ENCODE measurements at regions not wholly inside any gene's neighbourhood (a gene's known extent, or its start where the extent isn't known, plus 50 kb on each side); places are given as distances from the start of the nearest gene placed in this dataset.
"Not testable (repeated sequence)": the region's sequence is repeated elsewhere in the genome, so short reads cannot be mapped to it uniquely, and the experiment has no call there.

- DNase-seq (ENCODE audit: extremely low read depth, low read depth, low spot score), result no peak
Observed at GRCh38 chr19:20397292-20397691, 168.3 kb downstream of the ZNF737 start.

- no peak for DNase-seq (ENCODE audit: extremely low read depth, low read depth, low spot score)
Observed at GRCh38 chr19:20388706-20389225, 176.8 kb downstream of the ZNF737 start.

GRCh38 chr19:20385061-20385460 is 180.5 kb downstream of the ZNF737 start:
- DNase-seq (ENCODE audit: extremely low read depth, low read depth, low spot score), result no peak

GRCh38 chr19:20371911-20372310 is 193.7 kb downstream of the ZNF737 start:
- no peak for DNase-seq (ENCODE audit: extremely low read depth, low read depth, low spot score)

- not testable (repeated sequence) for DNase-seq (ENCODE audit: extremely low read depth, low read depth, low spot score)
Observed at GRCh38 chr19:20371304-20371703, 194.3 kb downstream of the ZNF737 start.

- no peak for DNase-seq (ENCODE audit: extremely low read depth, low read depth, low spot score)
Observed at GRCh38 chr19:20367811-20368294, 197.7 kb downstream of the ZNF737 start.

GRCh38 chr19:20365146-20365545 is 198.1 kb downstream of the ZNF486 start:
- DNase-seq (ENCODE audit: extremely low read depth, low read depth, low spot score), result no peak

- DNase-seq (ENCODE audit: extremely low read depth, low read depth, low spot score), result no peak
Observed at GRCh38 chr19:20359933-20360720, 193.1 kb downstream of the ZNF486 start.

- DNase-seq (ENCODE audit: extremely low read depth, low read depth, low spot score), result not testable (repeated sequence)
Observed at GRCh38 chr19:20358841-20359465, 191.9 kb downstream of the ZNF486 start.

- no peak for DNase-seq (ENCODE audit: extremely low read depth, low read depth, low spot score)
Observed at GRCh38 chr19:20357921-20358320, 190.9 kb downstream of the ZNF486 start.

GRCh38 chr19:20351244-20351643 is 184.2 kb downstream of the ZNF486 start:
- no peak for DNase-seq (ENCODE audit: extremely low read depth, low read depth, low spot score)

GRCh38 chr19:20349206-20349605 is 182.2 kb downstream of the ZNF486 start:
- no peak for DNase-seq (ENCODE audit: extremely low read depth, low read depth, low spot score)

- DNase-seq (ENCODE audit: extremely low read depth, low read depth, low spot score), result no peak
Observed at GRCh38 chr19:20339444-20339843, 172.4 kb downstream of the ZNF486 start.

- DNase-seq (ENCODE audit: extremely low read depth, low read depth, low spot score), result no peak
Observed at GRCh38 chr19:20334760-20335159, 167.7 kb downstream of the ZNF486 start.

- DNase-seq (ENCODE audit: extremely low read depth, low read depth, low spot score), result no peak
Observed at GRCh38 chr19:20333508-20333907, 166.5 kb downstream of the ZNF486 start.

- no peak for DNase-seq (ENCODE audit: extremely low read depth, low read depth, low spot score)
Observed at GRCh38 chr19:20325151-20325550, 158.1 kb downstream of the ZNF486 start.

- no peak for DNase-seq (ENCODE audit: extremely low read depth, low read depth, low spot score)
Observed at GRCh38 chr19:20321139-20321763, 154.2 kb downstream of the ZNF486 start.

- DNase-seq (ENCODE audit: extremely low read depth, low read depth, low spot score), result no peak
Observed at GRCh38 chr19:20320191-20320590, 153.2 kb downstream of the ZNF486 start.

GRCh38 chr19:20318616-20319015 is 151.6 kb downstream of the ZNF486 start:
- no peak for DNase-seq (ENCODE audit: extremely low read depth, low read depth, low spot score)

- no peak for DNase-seq (ENCODE audit: extremely low read depth, low read depth, low spot score)
Observed at GRCh38 chr19:20315543-20315942, 148.5 kb downstream of the ZNF486 start.

- no peak for DNase-seq (ENCODE audit: extremely low read depth, low read depth, low spot score)
Observed at GRCh38 chr19:20313894-20314293, 146.9 kb downstream of the ZNF486 start.

Data from glomerular endothelial cell (primary cell).